Stimulated activated CD8-positive, alpha-beta memory T cell treated with anti-CD3 and anti-CD28 coated beads, Interleukin-4, amount 100 ng/mL, for 4 hours (primary cell): ENCODE measurements at regions not wholly inside any gene's neighbourhood (a gene's known extent, or its start where the extent isn't known, plus 50 kb on each side); places are given as distances from the start of the nearest gene placed in this dataset.
"Not testable (repeated sequence)": the region's sequence is repeated elsewhere in the genome, so short reads cannot be mapped to it uniquely, and the experiment has no call there.

Experiments used
- DNase-seq, 2 donors: peaks; one replicate each; pipeline ENCODE4 v3.0.0-alpha.2; 2020; ENCODE audit warnings: low read depth in 2 of 2, low spot score in 1 of 2

GRCh38 chr20:51306081-51306480 is 236.4 kb downstream of the NFATC2 start:
- DNase-seq, result no peak

GRCh38 chr20:51305316-51306052 is 237.0 kb downstream of the NFATC2 start:
- no peak for DNase-seq

- DNase-seq, result no peak
Observed at GRCh38 chr20:51303731-51304670, 238.5 kb downstream of the NFATC2 start.

GRCh38 chr20:51301026-51301425 is 241.5 kb downstream of the NFATC2 start:
- no peak for DNase-seq

- DNase-seq, result no peak
Observed at GRCh38 chr20:51300104-51300503, 242.4 kb downstream of the NFATC2 start.

GRCh38 chr20:51299413-51299812 is 243.1 kb downstream of the NFATC2 start:
- DNase-seq, result no peak

GRCh38 chr20:51298141-51298749 is 244.3 kb downstream of the NFATC2 start:
- DNase-seq, result no peak

GRCh38 chr20:51287628-51288413 is 254.7 kb downstream of the NFATC2 start:
- no peak for DNase-seq

- no peak for DNase-seq
Observed at GRCh38 chr20:51286758-51287157, 255.8 kb downstream of the NFATC2 start.

- DNase-seq, result no peak
Observed at GRCh38 chr20:51285684-51286083, 256.8 kb downstream of the NFATC2 start.

- DNase-seq, result no peak
Observed at GRCh38 chr20:51284871-51285270, 257.6 kb downstream of the NFATC2 start.

- DNase-seq, result no peak
Observed at GRCh38 chr20:51284176-51284575, 258.3 kb downstream of the NFATC2 start.

- no peak for DNase-seq
Observed at GRCh38 chr20:51281521-51281920, 258.6 kb upstream of the KCNG1 start.

- no peak for DNase-seq
Observed at GRCh38 chr20:51280047-51280446, 257.1 kb upstream of the KCNG1 start.

- no peak for DNase-seq
Observed at GRCh38 chr20:51277961-51278360, 255.1 kb upstream of the KCNG1 start.

GRCh38 chr20:51276296-51276695 is 253.4 kb upstream of the KCNG1 start:
- no peak for DNase-seq

GRCh38 chr20:51275826-51276225 is 252.9 kb upstream of the KCNG1 start:
- no peak for DNase-seq

GRCh38 chr20:51275181-51275580 is 252.3 kb upstream of the KCNG1 start:
- DNase-seq, result no peak

- DNase-seq, result no peak
Observed at GRCh38 chr20:51272401-51272800, 249.5 kb upstream of the KCNG1 start.

GRCh38 chr20:51271931-51272330 is 249.0 kb upstream of the KCNG1 start:
- DNase-seq, result no peak

GRCh38 chr20:51271289-51271688 is 248.4 kb upstream of the KCNG1 start:
- DNase-seq, result not testable (repeated sequence)
